GM21717 (cell line): ENCODE measurements at regions not wholly inside any gene's neighbourhood (a gene's known extent, or its start where the extent isn't known, plus 50 kb on each side); places are given as distances from the start of the nearest gene placed in this dataset.
"Not testable (repeated sequence)": the region's sequence is repeated elsewhere in the genome, so short reads cannot be mapped to it uniquely, and the experiment has no call there.

Experiments
- ATAC-seq: cut with Tn5 transposase; IDR thresholded peaks from one replicate; pipeline ENCODE4 v1.9.1; 2021; ENCODE audit warnings: mild to moderate bottlenecking, moderate library complexity; ENCODE audit not compliant: unreplicated experiment

- ATAC-seq, result not testable (repeated sequence)
Observed at GRCh38 chr7:73244782-73245311, 63.8 kb downstream of the NSUN5 start.

DNA sequence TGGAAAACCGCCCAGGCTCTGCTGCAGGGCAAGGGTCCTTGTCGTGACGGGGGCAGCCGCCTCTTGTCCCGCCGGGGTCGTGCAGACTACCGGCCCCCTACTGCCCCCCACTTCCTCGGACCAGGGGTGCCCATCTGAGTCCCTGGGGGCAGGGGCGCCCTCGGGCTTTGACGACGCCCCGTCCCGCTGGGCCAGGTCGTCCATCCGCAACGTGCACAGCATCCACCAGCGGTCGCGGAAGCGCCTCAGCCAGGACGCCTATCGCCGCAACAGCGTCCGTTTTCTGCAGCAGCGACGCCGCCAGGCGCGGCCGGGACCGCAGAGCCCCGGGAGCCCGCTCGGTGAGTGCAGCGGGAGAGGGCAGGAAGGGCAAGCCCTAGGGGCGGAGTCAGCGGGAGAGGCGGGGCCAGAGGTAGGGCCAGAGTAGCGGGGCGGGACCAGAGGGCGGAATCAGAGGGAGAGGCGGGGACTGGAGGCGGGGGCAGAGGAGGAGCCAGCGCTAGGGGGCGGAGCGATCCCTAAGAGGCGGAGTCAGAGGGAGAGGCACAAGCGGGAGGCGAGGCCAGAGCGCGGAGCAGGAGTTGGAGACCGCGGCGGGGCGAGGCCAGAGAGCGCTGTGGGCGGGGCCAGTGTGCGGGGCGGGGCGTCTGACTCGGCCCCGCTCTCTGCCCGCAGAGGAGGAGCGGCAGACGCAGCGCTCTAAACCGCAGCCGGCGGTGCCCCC, 73.5 kb downstream of the NSUN5 start:
- peak; percentile 83 for ATAC-seq

- ATAC-seq, result not testable (repeated sequence)
Observed at GRCh38 chr7:73225745-73226144, 82.9 kb downstream of the NSUN5 start.

DNA sequence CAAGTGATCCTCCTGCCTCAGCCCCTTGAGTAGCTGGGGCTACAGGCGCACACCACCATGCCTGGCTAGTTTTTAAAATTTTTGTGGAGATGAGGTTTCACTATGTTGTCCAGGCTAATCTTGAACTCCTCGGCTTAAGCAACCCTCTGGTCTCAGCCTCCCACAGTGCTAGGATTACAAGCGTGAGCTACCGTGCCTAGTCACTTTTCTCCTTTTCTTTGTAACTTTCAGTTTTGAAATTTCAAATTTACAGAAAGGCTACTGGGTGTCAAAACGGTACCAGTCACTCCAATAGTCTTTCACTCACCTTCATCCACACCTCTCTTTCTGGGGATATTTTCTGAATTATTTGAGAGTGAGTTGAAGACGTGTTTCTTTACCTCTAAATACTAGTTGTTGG, 86.9 kb downstream of the NSUN5 start:
- ATAC-seq, result not testable (repeated sequence)

DNA sequence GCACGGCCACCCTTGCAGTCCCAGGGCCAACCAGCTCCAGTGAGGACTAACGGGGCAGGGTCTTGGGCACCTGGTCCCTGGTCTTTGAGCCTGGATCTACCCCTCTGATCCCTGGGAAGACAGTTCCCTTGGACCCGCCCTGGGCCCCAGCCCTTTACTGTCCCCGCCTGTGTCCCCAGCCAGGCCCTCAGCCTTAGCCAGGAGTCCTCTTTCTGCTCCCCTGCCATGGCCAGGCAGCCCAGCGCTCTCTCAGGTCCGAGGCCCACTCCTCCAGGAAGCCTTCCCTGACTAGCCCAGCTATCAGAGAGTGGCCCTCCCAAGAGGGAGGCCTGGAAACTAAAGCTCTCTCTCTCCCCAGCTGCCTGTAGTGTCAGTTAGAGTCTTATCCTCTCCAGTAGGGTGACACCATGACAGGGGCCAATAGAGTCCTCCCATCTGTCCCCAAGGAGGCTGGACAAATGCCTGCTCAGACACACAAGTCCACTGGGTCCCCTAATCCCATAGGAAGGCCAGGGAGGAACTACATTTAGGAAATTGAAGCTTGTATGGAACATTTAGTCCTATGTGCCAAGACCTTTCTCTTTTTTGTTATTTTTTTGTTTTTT, 87.8 kb downstream of the NSUN5 start:
- peak; percentile 41 for ATAC-seq

DNA sequence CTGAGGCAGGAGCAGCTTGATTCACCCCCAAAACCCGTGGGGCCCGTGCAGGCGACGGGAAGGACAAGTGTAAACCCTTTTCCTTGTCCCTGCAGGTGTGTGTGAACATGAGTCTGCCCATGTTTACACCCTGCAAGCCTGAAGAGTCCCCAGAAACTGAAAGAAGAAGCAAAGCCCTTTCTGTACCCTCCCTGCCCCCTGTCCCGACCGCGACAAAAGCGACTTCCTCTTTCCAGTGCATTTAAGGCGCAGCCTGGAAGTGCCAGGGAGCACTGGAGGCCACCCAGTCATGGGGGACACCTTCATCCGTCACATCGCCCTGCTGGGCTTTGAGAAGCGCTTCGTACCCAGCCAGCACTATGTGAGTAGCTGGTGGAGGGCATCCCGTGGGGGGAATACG, 88.3 kb downstream of the NSUN5 start:
- peak; percentile 77 for ATAC-seq

GRCh38 chr7:73218802-73219201, 89.8 kb downstream of the NSUN5 start:
- not testable (repeated sequence) for ATAC-seq

DNA sequence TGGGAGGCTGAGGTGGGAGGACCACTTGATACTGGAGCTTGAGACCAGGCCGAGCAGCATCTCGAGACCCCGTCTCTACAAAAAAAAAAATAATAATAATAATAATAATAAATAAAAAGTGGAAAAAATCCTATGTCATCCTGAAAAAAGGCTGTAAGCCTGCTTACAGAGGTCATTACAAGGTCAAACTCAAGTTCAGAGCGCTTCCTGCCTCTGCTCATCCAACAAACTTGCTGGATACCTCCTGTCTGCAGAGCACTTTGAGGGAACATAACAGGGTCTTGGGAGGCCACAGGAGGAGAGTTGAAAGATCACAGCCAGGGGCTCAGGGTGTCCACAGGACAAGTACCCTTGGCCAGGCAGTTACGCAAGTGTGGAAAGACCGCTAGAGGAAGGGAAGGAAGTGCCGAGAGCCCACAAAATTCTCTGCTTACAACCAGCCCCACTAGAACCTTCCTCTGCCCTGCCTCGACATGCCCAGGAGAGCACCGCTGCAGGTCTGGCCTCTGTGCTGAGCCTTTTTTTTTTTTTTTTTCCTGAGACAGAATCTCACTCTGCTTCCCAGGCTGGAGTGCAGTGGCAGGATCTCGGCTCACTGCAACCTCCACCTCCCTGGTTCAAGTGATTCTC, 92.5 kb downstream of the NSUN5 start:
- ATAC-seq, result not testable (repeated sequence)

DNA sequence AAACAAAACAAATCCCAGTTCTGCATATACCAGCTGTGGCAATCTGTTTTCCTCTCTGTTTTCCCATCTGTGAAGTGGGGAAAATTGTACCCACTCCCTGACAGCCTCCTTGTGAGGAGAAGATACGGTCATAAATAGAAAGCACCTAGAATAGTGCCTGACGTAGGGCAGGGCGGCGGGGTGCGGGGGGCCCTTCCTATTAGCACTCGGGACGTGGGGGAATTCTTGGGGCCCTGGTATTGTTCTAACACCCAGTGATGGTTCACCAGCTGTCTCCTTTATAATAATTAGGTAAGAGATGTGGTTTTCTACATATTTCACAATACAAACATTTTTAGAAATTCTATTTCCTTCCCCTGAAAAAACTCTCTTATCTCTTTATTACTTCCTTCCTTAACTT, 93.4 kb downstream of the NSUN5 start:
- not testable (repeated sequence) for ATAC-seq

- not testable (repeated sequence) for ATAC-seq
Observed at GRCh38 chr7:73214471-73214870, 94.2 kb downstream of the NSUN5 start.

GRCh38 chr7:73213076-73213475, 95.5 kb downstream of the NSUN5 start:
- ATAC-seq, result not testable (repeated sequence)

DNA sequence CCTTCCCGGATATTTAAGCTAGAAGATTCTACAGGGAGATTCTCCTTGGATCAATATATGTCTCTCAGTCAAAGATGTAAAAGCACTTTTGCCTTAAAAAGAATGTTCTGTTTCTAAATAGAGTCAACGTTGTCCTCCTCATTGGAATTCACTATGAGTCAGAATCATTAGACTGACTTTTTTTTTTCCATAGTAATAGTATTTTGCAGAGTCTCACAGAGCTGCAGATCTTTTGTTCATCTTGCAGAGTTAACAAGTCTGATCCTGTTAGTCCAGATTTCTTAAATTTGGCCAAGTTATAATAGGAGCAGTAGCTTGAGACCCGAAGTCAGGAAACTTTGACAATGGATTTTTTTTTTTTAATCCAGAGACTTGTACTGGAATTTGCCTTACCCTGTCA, 103.0 kb downstream of the NSUN5 start:
- ATAC-seq, result not testable (repeated sequence)

GRCh38 chr7:73204898-73205297, 103.7 kb downstream of the NSUN5 start:
- not testable (repeated sequence) for ATAC-seq

GRCh38 chr7:73203312-73203711, 105.3 kb downstream of the NSUN5 start:
- ATAC-seq, result not testable (repeated sequence)

DNA sequence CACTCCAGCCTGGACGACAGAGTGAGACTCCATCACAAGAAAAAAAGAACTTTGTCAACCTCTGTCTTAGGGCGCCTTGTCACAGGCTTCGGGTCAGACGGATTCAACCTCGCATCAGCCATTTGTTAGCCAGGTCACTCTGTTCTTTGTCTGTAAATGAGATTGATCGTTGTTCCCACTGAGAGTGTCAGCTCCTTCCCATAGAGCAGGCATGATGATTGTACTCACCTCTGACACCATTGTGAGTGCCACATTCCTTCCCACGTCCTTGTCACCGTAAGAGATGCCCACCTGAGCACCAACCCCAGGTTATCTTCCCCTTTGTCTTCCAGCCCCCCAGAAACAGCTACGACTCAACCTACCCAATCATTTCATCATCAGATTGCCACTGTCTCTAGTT, 107.4 kb downstream of the NSUN5 start:
- not testable (repeated sequence) for ATAC-seq

- ATAC-seq, result not testable (repeated sequence)
Observed at GRCh38 chr7:73200518-73201099, 108.0 kb downstream of the NSUN5 start.

DNA sequence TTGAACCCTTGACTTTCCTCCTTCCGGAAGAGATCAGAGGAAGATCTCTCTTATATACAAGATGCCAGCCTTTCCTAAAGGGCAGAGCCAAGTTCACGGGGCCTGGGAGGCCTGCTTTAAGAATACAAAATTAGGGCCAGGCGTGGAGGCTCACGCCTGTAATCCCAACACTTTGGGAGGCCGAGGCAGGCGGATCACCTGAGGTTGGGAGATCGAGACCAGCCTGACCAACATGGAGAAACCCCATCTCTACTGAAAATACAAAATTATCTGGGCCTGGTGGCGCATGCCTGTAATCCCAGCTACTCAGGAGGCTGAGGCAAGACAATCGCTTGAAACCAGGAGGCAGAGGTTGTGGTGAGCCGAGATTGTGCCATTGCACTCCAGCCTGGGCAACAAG, 108.2 kb upstream of the SPDYE9 start:
- ATAC-seq, result not testable (repeated sequence)

GRCh38 chr7:73190483-73191155, 104.8 kb upstream of the SPDYE9 start:
- ATAC-seq, result not testable (repeated sequence)

DNA sequence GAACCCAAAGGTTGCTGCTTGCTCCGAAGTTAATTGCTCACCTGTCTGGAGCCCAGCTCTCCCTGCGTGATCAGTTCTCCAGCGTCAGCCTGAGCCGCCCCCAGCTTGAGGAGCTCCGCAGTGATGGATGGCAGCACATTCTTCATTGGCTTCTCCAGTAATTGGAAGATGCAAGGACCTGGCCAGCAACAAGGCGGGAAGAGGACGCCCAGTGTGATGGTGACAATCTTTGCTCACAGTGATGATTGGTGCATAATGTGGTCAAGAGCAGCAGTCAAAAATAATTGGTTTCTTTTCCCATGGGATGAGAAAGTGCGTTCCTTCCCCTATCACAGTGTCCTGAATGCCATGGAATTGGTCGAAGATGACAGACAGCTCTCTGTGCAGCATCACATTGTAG, 102.4 kb upstream of the SPDYE9 start:
- not testable (repeated sequence) for ATAC-seq

GRCh38 chr7:73186589-73187309, 100.9 kb upstream of the SPDYE9 start:
- not testable (repeated sequence) for ATAC-seq
